Common myeloid progenitor, CD34-positive (primary cell): ENCODE measurements at regions not wholly inside any gene's neighbourhood (a gene's known extent, or its start where the extent isn't known, plus 50 kb on each side); places are given as distances from the start of the nearest gene placed in this dataset.
A peak's percentile ranks its signal among the peaks of the same experiment; 100 is the strongest.
"Not testable (repeated sequence)": the region's sequence is repeated elsewhere in the genome, so short reads cannot be mapped to it uniquely, and the experiment has no call there.

ENCODE experiments used
- CTCF ChIA-PET: fragments of 350-600 bp; sonication (Branson Sonifier 250); formaldehyde crosslinking; loops from one replicate; lab custom pipeline; 2021; ENCODE audit warnings: antibody characterized with exemption; lab: Charles Lee
- POLR2A ChIA-PET: fragments of 350-600 bp; sonication (Branson Sonifier 250); formaldehyde crosslinking; loops from one replicate; lab custom pipeline; 2021; ENCODE audit warnings: antibody characterized with exemption; lab: Charles Lee
- DNase-seq, 3 donors: peaks; one replicate each; pipeline versions ENCODE4 v3.0.0 to v3.0.0-alpha.2; 2013
- H3K27ac ChIP-seq, 2 experiments: 1 replicate in 1 of 2; 2 replicates in 1 of 2; pipeline ENCODE4 v1.7.0; 2013; ENCODE audit warnings: inconsistent platforms in 2 of 2, low read length in 2 of 2, mild to moderate bottlenecking in 2 of 2, low read depth in 1 of 2, moderate library complexity in 1 of 2; ENCODE audit not compliant: severe bottlenecking in 2 of 2, insufficient read depth in 1 of 2, poor library complexity in 1 of 2
- H3K27me3 ChIP-seq, 5 experiments: replicated peaks in 2 of 5; 1 replicate in 3 of 5; 2 replicates in 2 of 5; pipeline versions ENCODE4 v1.6.1 to v1.7.0; 2013; ENCODE audit warnings: low read length in 4 of 5, mild to moderate bottlenecking in 2 of 5, moderate library complexity in 2 of 5, inconsistent platforms in 1 of 5; ENCODE audit not compliant: insufficient read depth in 5 of 5, control insufficient read depth in 4 of 5
- H3K36me3 ChIP-seq, 4 experiments: 1 replicate in 2 of 4; 2 replicates in 2 of 4; pipeline versions ENCODE4 v1.6.1 to v1.7.0; 2013; ENCODE audit warnings: low read length in 3 of 4, control low read depth in 1 of 4, mild to moderate bottlenecking in 1 of 4; ENCODE audit not compliant: control insufficient read depth in 4 of 4, insufficient read depth in 4 of 4
- H3K4me1 ChIP-seq, 4 experiments: 1 replicate in 3 of 4; 2 replicates in 1 of 4; pipeline versions ENCODE4 v1.6.1 to v1.7.1; 2013; ENCODE audit warnings: low read length in 3 of 4, mild to moderate bottlenecking in 3 of 4, control low read depth in 1 of 4, inconsistent platforms in 1 of 4, moderate library complexity in 1 of 4; ENCODE audit not compliant: control insufficient read depth in 4 of 4, insufficient read depth in 4 of 4; ENCODE audit errors: control extremely low read depth in 1 of 4
- H3K4me3 ChIP-seq, 7 experiments: 1 replicate in 4 of 7; 2 replicates in 3 of 7; pipeline versions ENCODE4 v1.5.1 to v1.7.0; 2013; ENCODE audit warnings: mild to moderate bottlenecking in 7 of 7, low read length in 6 of 7, moderate library complexity in 6 of 7, inconsistent platforms in 2 of 7, low read depth in 2 of 7, control low read depth in 1 of 7; ENCODE audit not compliant: insufficient read depth in 4 of 7, control insufficient read depth in 1 of 7; ENCODE audit errors: extremely low read depth in 1 of 7
- H3K9me3 ChIP-seq, 5 experiments: 1 replicate in 4 of 5; 2 replicates in 1 of 5; pipeline versions ENCODE4 v1.6.1 to v1.7.1; 2013; ENCODE audit warnings: low read length in 4 of 5, mild to moderate bottlenecking in 2 of 5, inconsistent platforms in 1 of 5, low read depth in 1 of 5, moderate library complexity in 1 of 5; ENCODE audit not compliant: control insufficient read depth in 4 of 5, insufficient read depth in 2 of 5; ENCODE audit errors: control extremely low read depth in 1 of 5
- WGBS: methylation state at CpG from one replicate; pipeline ENCODE4 v1.1.5; 2013; ENCODE audit not compliant: insufficient coverage; 5-methylcytosine and 5-hydroxymethylcytosine counted together

- DNase-seq, H3K36me3 ChIP-seq, H3K27me3 ChIP-seq, H3K4me1 ChIP-seq, POLR2A ChIA-PET, H3K4me3 ChIP-seq, H3K9me3 ChIP-seq, CTCF ChIA-PET, H3K27ac ChIP-seq: not testable (repeated sequence)
- 80% methylated on average over 6 of the region's 7 CpGs for WGBS
Measured at GRCh38 chr7:56348311-56348710, 232.1 kb upstream of the NUPR2 start.

- H3K36me3 ChIP-seq, CTCF ChIA-PET, H3K27me3 ChIP-seq, H3K27ac ChIP-seq, H3K4me1 ChIP-seq, H3K4me3 ChIP-seq, H3K9me3 ChIP-seq, DNase-seq, POLR2A ChIA-PET: not testable (repeated sequence)
- 83% methylated on average over 8 of the region's 9 CpGs for WGBS
Measured at GRCh38 chr7:56328327-56328726, 212.1 kb upstream of the NUPR2 start.

GRCh38 chr7:56290548-56290947, 174.3 kb upstream of the NUPR2 start:
- H3K27me3 ChIP-seq = peaks cover 0 to 18% (median 3%) of the 10 kb centered on the region in 5 experiments
- H3K36me3 ChIP-seq = no peaks in the 10 kb centered on the region
- no peak overlapping the region for H3K4me3 ChIP-seq
- WGBS = 88% methylated on average over 7 of the region's 7 CpGs
- no peak for DNase-seq
- H3K9me3 ChIP-seq = peaks cover 0 to 3% (median 0%) of the 10 kb centered on the region in 5 experiments
- CTCF ChIA-PET = no interaction called here
- POLR2A ChIA-PET = no interaction called here
- H3K4me1 ChIP-seq = peaks cover 0 to 3% (median under 1%) of the 10 kb centered on the region in 4 experiments
- H3K27ac ChIP-seq = no peak overlapping the region

GRCh38 chr7:56287429-56288138, 171.4 kb upstream of the NUPR2 start:
- peak overlapping the region in 6 of 7 experiments; percentile 1 to 61 (median 44) for H3K4me3 ChIP-seq
- peaks cover 0 to 3% (median 0%) of the 10 kb centered on the region in 5 experiments for H3K9me3 ChIP-seq
- DNase-seq = peak in 2 of 3 donors; percentile 13 to 33
- no peaks in the 10 kb centered on the region for H3K36me3 ChIP-seq
- peaks cover 0 to 3% (median under 1%) of the 10 kb centered on the region in 4 experiments for H3K4me1 ChIP-seq
- peaks cover 0 to 18% (median 3%) of the 10 kb centered on the region in 5 experiments for H3K27me3 ChIP-seq
- no peak overlapping the region for H3K27ac ChIP-seq
- CTCF ChIA-PET = no interaction called here
- 14% methylated on average over 42 of the region's 57 CpGs for WGBS
- POLR2A ChIA-PET = no interaction called here

- Histone ChIP-seq H3K4me3 (no peak overlapping the region), H3K27ac (no peak overlapping the region), H3K4me1 (no peaks in the 10 kb centered on the region), H3K9me3 (peaks cover 0 to 23% (median 13%) of the 10 kb centered on the region in 5 experiments), H3K27me3 (no peaks in the 10 kb centered on the region), H3K36me3 (no peaks in the 10 kb centered on the region)
- POLR2A ChIA-PET = no interaction called here
- 93% methylated on average over 7 of the region's 7 CpGs for WGBS
- CTCF ChIA-PET = no interaction called here
- DNase-seq = no peak
Measured at GRCh38 chr7:56256108-56256507, 139.9 kb upstream of the NUPR2 start.

GRCh38 chr7:56250135-56250534, 133.9 kb upstream of the NUPR2 start:
- no peaks in the 10 kb centered on the region for H3K4me1 ChIP-seq
- H3K27ac ChIP-seq = no peak overlapping the region
- H3K27me3 ChIP-seq = no peaks in the 10 kb centered on the region
- ChIA-PET CTCF (no interaction called here), POLR2A (no interaction called here)
- WGBS = 65% methylated on average over 3 of the region's 3 CpGs
- no peaks in the 10 kb centered on the region for H3K36me3 ChIP-seq
- no peak for DNase-seq
- H3K4me3 ChIP-seq = no peak overlapping the region
- H3K9me3 ChIP-seq = peaks cover 0 to 21% (median 10%) of the 10 kb centered on the region in 5 experiments

GRCh38 chr7:56229631-56230030, 113.4 kb upstream of the NUPR2 start:
- Histone ChIP-seq H3K9me3 (peaks cover 0 to 6% (median 0%) of the 10 kb centered on the region in 5 experiments), H3K4me1 (no peaks in the 10 kb centered on the region), H3K27me3 (peaks cover 0 to 4% (median 0%) of the 10 kb centered on the region in 5 experiments), H3K27ac (no peak overlapping the region), H3K36me3 (no peaks in the 10 kb centered on the region), H3K4me3 (no peak overlapping the region)
- ChIA-PET CTCF (no interaction called here), POLR2A (no interaction called here)
- no peak for DNase-seq
- 34% methylated on average over 21 of the region's 28 CpGs for WGBS
